HCT116 (cell line): ENCODE measurements at regions not wholly inside any gene's neighbourhood (a gene's known extent, or its start where the extent isn't known, plus 50 kb on each side); places are given as distances from the start of the nearest gene placed in this dataset.

ENCODE experiments used
- CTCF ChIP-seq, 3 experiments: fragments of 200-600 bp in 1 of 3; sonication (generic) in 1 of 3; IDR thresholded peaks in 2 of 3; conservative IDR thresholded peaks in 1 of 3; 2 replicates each; pipeline ENCODE4 v1.5.1; 2012 to 2017; ENCODE audit warnings: low read depth in 2 of 3, low read length in 2 of 3, antibody characterized with exemption in 1 of 3, borderline replicate concordance in 1 of 3, control low read depth in 1 of 3, mild to moderate bottlenecking in 1 of 3, mixed read lengths in 1 of 3, mixed run types in 1 of 3, moderate library complexity in 1 of 3; ENCODE audit not compliant: insufficient read depth in 1 of 3
- EGR1 ChIP-seq: IDR thresholded peaks from 2 replicates; pipeline ENCODE4 v1.6.1; 2012; ENCODE audit warnings: low read depth
- EZH2 ChIP-seq: fragments of 200-600 bp; sonication (generic); IDR thresholded peaks from 2 replicates; pipeline ENCODE4 v1.6.1; 2017; ENCODE audit warnings: antibody characterized with exemption, mixed run types
- EZH2phosphoT487 ChIP-seq: fragments of 200-600 bp; IDR thresholded peaks from 2 replicates; pipeline ENCODE4 v1.6.1; 2018; ENCODE audit warnings: antibody characterized with exemption, borderline replicate concordance
- FOSL1 ChIP-seq: IDR thresholded peaks from 2 replicates; pipeline ENCODE4 v1.6.1; 2012; ENCODE audit warnings: low read depth
- POLR2A ChIP-seq: IDR thresholded peaks from 2 replicates; pipeline ENCODE4 v1.7.0; 2011; ENCODE audit warnings: borderline replicate concordance; ENCODE audit not compliant: insufficient read depth, insufficient read length; ENCODE audit errors: extremely low read depth
- POLR2AphosphoS5 ChIP-seq: IDR thresholded peaks from 2 replicates; pipeline ENCODE4 v1.6.1; 2011; ENCODE audit warnings: mild to moderate bottlenecking, low read depth, low read length, moderate library complexity
- REST ChIP-seq: IDR thresholded peaks from 2 replicates; pipeline ENCODE4 v1.6.1; 2012; ENCODE audit warnings: low read depth
- SIN3A ChIP-seq: IDR thresholded peaks from 2 replicates; pipeline ENCODE4 v1.6.1; 2012; ENCODE audit warnings: low read depth
- SP1 ChIP-seq: IDR thresholded peaks from 2 replicates; pipeline ENCODE4 v1.6.1; 2012; ENCODE audit warnings: low read depth
- TCF7L2 ChIP-seq: IDR thresholded peaks from 2 replicates; pipeline ENCODE4 v1.7.0; 2011; ENCODE audit warnings: borderline replicate concordance, inconsistent platforms; ENCODE audit not compliant: insufficient read depth, insufficient read length; ENCODE audit errors: extremely low read depth

- TF ChIP-seq SP1 (no peak), CTCF (IDR thresholded peaks at IDR 0.05 in 2 of 3, conservative IDR thresholded peaks at IDR 0.05 in 1 of 3; ENCODE audit: borderline replicate concordance in 1 of 3, insufficient read depth in 1 of 3, low read depth in 2 of 3, low read length in 2 of 3) (no peak), REST (no peak), EZH2 (no peak), POLR2A (no peak), FOSL1 (no peak), EZH2phosphoT487 (no peak), SIN3A (no peak), TCF7L2 (no peak), EGR1 (no peak), POLR2AphosphoS5 (no peak)
These were observed 184.7 kb downstream of the AACS start for GRCh38 chr12:125249932-125250331.
